Right lung (tissue), 2 donors: ENCODE measurements at regions not wholly inside any gene's neighbourhood (a gene's known extent, or its start where the extent isn't known, plus 50 kb on each side); places are given as distances from the start of the nearest gene placed in this dataset.
"Not testable (repeated sequence)": the region's sequence is repeated elsewhere in the genome, so short reads cannot be mapped to it uniquely, and the experiment has no call there.

ENCODE experiments used
- DNase-seq, 2 donors: peaks; one replicate each; pipeline ENCODE4 v3.0.0-alpha.2; 2013

DNA sequence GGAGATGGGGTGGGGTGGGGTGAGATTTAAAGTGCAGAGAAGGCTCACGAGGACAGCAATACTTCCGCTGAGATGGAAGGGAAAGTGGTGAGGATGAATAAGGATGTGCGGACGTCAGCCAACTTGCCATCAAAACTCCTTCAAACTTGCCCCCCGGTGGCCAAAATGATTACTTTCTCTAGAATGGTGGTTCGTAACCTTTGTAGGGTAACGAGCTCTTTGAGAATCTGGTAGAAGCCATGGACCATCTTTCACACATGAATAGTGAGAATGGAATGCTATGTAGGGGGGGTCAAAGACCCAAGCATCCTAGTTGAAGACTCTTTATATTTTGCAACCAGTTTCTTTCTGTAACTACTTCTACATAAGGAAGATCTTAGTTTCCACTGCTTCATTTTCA, 245.9 kb upstream of the DDHD1 start:
- no peak for DNase-seq

DNA sequence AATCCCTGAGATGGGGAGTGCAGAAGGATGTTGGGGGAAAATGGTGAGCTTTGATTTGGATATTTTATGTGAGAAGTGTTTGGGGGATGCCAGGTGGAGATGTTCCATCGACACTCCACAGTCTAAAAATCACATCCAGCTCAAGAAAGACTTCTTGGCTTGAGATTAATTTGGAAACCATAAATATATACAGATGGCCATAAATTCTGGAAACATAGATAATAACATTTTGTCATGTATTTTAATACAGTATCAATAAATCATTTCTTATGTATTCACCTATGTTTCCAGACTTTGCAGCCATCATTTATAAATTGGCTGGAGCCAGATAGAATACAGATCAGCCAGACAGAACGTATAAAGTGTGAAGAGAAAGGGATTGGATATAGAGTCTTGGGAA, 245.5 kb upstream of the DDHD1 start:
- DNase-seq = no peak

DNA sequence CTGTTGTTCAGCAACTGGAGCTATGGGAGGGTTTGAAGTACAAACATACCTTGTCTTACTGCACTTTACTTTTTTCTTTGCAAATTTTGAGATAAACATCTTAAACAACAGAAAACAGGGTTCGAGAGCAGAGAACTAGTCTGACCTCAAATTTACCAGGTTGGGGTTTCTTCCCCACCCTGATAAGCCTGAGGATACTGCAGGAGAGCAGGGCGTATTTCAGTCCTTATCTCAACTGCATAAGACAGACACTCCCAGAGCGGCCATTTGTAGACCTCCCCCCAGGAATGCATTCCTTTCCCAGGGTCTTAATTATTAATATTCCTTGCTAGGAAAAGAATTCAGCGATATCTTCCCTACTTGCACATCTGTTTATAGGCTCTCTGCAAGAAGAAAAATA, 242.1 kb upstream of the DDHD1 start:
- DNase-seq = not testable (repeated sequence)

DNA sequence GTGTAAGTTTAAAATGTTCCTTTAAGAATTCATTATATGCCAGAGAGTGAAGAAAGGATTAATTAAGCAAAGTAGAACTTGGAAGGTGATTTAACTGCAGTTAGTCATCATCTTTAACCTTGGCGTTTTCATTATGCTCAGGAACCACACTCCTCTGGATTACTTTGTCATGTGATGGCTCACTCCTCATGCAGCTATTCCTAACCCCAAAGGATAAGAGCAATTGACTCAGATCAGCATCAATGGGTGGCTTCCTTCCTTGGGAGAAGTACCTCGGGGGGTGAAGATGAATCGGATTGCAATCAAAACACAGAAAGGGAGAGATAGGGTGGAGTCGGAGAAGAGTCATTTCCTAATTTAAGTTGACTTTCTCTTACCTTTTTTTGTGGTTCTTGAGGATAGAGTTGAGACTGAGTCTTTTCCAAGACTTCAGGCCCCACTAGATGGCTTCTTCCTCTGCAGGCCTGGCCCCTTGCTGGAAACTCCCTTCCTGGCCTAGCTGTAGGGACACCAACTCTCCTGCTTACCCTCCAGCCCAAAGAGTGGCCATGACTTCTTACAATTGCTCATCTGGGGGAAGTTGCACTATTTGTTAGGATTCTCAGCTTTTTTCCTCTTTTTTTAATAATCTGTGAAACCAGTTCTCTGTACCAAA, 238.6 kb upstream of the DDHD1 start:
- DNase-seq = no peak

DNA sequence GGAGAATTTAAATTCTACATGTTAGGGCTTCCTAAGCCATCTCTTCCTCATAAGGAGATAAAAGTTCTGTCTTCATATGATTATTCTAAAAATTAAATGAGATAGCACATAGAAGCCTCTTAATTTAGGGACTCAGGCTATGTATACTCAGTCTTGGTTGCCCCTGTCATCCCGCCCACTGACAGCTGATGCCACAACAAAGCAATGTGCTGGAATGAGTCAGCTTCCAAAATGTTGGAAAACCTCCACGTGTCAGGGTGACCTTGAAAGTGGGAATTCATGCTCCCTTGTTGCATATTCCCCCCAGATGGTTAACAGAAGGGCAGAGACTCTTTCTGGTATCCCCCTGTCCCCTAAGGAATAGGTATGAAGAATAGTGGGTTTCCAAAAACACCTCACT, 238.0 kb upstream of the DDHD1 start:
- DNase-seq = no peak

DNA sequence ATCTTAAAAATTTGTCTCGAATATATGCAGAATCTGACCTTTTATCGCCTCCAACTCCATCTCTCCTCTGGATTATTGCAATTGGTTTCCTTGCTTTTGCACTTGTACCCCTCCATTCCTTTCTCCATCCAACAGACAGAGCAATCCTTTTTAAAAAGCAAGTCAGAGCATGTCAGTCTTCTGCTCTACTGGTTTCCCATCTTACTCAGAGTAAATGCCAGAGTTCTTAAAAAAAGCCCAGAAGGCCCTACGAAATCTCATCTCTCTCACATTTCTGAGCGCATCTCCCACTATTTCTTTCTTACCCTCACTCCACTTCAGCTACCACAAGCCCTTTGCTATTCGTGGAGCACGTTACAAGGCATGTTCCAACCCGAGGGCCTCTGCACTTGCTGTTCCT, 236.9 kb upstream of the DDHD1 start:
- no peak for DNase-seq

DNA sequence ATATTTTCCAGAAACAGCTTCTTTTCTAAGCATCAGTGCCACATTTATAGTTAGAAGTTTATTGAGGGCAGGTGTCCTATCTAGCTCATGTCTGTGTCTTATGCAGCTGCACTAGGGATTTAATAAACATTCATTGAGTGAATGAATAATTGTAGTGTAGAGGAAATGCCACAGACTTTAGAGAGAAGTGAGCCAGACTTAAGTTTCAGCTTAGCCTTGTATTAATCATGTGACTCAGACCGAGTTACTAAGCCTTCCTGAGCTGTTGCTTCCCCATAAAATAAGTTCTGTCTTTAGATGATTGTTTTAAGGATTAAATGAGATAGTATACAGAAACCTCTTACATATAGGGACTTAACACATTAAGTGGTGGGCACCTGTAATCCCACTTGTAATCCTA, 236.1 kb upstream of the DDHD1 start:
- DNase-seq = no peak

DNA sequence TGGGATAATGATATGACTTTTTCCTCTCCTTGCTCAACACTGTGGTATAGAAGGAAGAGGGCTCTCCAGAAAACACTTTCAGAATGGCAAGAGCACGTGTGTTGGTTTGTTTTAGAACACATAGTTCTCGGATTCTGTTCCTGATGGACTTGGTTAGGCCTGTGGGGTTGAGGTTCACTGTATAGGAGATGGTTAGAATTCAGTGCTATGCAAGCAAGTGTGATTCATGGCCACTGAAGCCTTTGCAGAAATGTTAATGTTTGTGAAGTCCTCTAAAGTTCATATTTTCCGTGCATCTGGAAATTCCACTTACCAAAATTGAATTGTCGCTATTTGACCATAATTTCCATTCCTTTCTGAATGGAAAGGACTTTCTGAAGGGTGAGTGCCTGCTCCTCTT, 233.2 kb upstream of the DDHD1 start:
- no peak for DNase-seq

DNA sequence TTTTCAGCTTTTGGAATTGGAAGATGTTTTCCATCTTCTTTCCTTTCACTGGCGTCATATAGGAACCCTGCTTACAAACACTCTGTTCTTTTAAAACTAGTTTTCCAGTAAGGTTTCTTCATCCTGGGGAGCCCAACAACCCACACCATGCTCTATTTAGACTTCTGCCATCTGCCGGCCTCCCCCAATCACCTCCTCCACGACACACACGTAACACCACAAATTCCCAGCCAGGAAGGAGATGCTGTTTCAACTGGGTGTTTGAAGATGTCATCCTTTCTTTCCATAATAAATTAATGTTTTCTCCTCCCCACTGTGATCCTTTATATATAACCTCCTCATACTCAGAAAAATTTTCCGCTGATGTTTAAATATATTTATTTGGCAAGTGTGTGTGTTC, 231.4 kb upstream of the DDHD1 start:
- DNase-seq = no peak

DNA sequence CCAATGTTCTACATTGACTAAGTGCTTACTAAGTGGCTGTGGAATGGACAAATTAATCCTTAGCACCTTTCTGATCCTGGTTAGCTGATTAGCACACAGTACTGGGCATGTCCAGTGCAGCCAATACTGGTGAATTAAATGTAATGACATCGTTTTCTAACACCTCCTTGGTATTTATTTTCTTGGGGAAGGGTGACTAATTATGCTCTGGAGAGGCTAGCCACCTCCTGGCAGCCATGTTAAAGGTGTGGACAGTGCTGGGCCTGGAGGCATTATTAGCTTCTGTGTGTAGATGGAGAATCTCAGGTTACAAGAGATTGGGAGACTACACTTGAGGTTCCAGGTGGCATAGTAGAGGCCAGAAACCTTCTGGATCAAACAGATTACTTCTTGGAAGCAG, 230.9 kb upstream of the DDHD1 start:
- no peak for DNase-seq

DNA sequence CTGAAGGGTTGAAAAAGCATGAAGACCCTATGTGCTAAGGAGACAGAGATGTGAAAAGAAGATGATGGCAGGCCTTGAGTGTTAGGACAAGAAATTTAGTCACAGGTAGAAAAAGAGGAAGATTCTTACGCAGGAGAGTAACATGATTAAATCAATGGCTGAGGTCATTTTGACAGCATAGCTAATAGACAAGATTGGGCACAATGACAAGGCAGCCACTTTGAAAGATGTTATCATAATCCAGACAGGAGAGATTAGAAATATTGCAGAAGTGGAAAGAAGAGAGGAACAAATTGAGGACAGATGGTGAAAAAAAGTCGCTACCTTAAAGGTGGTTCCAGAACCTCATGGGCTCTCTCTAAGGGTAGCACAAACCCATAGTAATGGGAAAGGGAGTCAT, 228.8 kb upstream of the DDHD1 start:
- DNase-seq = no peak

DNA sequence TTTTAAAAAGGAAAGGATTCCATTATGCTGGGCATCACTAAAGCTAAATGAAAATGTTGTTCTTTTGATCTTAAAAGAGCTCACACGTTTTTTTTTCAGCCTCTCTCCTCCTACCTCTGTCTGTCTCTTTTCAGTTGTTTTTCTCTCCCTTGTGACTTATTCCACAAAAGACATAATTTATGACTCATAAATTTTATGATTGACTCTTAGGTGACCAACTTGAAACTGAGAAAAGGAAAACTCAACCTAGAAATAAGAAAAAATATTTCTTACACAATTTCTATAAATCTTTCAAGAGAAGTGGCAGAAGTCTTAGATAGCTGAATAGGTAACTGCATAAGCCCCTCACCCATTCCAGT, 227.7 kb upstream of the DDHD1 start:
- DNase-seq = no peak

DNA sequence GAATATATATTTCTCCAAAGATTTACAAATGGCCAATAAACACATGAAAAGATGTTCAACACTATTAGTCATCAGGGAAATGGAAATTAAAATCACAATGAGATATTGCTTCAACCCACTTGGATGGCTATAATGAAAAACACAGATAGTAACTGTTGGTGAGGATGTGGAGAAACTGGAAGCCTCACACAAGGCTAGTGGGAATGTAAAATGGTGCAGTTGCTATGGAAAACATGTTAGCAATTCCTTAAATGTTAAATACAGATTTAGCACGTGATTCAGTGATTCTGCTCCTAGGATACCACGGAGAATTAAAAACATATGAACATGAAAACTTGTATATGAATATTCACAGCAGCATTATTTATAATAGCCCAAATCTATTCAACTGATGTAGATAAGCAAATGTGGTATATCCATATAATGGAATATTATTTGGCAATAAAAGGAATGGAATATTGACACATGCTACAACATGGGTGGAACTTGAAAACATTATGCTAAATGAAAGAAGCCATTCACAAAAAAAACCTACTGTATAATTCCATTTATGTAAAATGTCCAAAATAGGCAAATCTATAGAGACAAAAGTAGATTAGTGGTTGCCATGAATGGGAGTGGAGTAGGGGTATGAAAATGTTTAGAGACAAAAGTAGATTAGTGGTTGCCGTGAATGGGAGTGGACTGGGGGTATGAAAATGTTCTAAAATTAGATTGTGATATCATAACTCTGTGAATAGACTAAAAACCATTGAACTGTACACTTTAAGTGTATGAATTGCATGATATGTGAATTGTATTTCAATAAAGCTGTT, 227.1 kb upstream of the DDHD1 start:
- DNase-seq = no peak

DNA sequence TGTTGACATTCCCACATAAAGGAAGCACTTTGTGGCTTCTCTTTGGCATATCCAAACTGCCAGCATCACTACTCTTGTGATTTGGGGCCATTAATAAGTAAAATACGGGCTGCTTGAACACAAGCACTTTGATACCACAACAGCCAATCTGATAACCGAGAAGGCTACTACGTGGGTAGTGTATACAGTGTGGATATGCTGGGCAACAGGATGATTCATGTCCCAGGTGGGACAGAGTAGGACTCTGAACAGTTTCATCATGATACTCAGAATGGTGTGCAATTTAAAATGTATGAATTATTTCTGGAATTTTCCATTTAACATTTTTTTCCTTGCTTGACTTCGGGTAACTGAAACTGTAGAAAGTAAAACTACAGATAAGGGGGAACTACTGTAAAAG, 225.0 kb upstream of the DDHD1 start:
- no peak for DNase-seq

DNA sequence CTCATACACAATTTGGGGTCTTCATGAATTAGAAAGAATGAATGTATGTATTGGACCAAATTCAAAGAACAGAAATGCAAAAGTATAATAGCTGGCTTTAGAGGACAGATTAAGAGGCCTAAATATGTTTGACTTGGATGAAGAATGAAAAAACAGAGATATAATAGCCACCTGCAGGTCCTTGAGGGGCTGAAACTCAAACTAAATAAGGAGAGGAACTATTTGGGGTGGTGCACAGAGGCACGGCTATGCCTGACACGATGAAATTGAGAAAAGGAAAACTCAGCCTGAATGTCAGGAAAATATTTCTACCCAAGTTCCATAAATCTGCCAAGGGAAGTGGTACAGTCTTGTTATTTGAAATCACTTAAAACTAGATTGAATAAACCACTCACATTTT, 222.9 kb upstream of the DDHD1 start:
- no peak for DNase-seq

DNA sequence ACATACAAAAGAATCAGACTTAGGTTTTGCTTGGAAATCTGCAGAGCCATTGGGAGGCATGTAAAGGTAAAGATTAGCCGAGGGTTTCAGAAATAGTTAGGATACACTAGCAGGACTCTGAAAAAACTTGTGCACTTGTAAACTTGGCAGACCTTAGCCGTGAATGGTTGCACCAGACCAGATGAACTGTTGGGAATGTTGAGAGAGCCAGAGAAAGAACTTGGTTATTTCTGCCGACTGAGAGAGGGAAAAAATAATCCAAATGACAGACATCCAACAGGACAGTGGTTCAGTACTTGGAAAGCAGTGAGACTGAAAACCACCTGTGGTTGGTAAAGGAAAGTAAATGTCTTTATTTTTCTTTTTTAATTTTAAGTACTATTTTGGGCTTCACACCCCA, 222.5 kb upstream of the DDHD1 start:
- DNase-seq = peak; percentile 31 to 34

DNA sequence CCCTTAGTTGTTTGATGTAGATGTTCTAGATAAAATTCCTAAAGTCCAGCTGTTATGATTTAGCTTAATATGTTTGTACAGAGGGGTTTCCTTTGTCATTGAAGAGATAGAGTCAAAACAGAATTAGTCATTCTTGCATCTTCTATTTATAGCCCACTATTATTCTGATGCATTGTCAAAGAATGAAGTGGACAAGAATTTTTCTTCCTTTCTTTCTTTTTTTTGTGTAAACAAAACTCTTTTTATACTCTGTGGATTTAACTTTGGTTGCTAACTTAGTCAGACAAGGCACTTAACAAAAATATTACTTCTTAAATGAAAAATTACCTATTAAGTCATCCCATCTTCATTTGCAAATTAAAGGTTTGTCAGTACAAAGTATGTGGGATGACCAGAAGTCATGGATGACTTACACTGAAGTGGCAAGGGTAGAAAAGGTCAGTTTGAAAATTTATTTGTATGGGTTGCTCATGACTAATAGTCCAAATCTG, 215.6 kb upstream of the DDHD1 start:
- no peak for DNase-seq

DNA sequence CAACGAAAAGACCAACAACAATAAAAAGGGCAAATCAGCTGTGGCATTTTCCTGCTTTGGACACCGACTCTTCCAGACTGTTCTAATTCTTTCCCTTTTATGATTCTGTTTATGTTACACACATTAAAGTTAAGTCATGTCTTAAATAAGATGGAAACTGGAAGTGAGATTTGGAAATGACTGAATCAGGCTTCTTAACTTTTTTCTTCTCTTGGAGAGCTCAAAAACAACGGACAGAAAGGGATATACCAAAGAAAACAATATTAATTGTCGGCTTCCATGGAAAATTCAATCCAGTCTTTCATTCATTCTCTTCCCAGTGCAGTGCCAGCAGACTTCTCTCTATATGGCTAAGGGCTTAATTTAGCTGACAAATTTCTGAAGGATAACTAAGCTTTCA, 214.9 kb upstream of the DDHD1 start:
- DNase-seq = no peak

DNA sequence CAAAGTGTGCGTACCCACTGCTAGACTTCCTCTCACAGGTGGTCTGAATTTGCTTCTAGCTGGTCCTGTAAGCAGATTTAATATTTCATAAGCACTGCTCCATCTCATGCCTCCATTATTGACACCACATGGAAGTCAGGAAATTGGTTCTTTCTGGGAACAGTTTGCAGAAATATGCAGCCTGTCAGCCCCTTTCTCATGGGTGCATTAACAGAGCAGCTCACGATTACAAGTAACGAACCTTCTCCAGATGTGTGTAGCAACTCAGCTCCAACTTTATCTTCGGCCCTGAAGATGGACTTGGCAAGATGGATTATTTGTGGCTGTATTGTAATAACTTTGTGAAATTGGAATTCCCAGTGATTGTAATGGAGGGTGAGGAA, 214.5 kb upstream of the DDHD1 start:
- DNase-seq = peak in 1 of 2 donors; percentile 57

DNA sequence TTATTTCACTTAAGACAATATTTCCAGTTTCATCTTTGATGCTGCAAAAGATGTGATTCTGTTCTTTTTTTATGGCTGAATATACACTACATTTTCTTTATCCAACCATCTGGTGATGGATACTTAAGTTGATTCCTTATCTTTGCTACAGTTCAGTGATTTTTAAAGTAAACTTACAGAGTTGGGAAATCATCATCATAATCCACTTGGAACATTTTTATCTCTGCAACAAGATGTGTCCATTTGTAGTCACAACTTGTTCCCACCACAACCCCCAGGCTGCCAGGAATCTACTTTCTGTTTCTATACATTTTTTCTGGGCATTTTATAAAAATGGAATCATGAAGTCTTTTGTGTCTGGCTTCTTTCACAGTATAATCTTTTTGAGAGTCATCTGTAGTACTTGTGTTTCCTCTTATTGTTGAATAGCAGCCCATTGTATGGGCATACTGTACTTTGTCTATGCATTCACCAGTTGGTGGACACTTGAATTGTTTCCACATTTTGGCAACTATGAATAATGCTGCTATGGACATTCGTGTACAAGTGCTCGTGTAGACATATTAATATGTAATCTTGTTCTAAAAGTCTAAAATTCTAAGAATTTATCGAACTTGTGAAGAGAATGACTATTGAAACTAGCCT, 212.5 kb upstream of the DDHD1 start:
- peak; percentile 24 to 26 for DNase-seq

DNA sequence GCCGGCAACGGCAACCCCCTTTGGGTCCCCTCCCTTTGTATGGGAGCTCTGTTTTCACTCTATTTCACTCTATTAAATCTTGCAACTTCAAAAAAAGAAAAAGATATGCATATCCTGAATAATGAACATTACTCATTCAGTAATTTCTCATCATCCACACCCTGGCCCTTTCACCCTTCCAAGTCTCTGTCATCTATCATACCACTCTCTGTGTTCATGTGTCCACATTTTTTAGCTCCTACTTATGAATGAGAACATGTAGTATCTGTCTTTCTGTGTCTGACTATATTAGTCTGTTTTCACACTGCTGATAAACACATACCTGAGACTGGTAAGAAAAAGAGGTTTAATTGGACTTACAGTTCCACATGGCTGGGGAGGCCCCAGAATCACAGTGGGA, 209.8 kb upstream of the DDHD1 start:
- not testable (repeated sequence) for DNase-seq

DNA sequence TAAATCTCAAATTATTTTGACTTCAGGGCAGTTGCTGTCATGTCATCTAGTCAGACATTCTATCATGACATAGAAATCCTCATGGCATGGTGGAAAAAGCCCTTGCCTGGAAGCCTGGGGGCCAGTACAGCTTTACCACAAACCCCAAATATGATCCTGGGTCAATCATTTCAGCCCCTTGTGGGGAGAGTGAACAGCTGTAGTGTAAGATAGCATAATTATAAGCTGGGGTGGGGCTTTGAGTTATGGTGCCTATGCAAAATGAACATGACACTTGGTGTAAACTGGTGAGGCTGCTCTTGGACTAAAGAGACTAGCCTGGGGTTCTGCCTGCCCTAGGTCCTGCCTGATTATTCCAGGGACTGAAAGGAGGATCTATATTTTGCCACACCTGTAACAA, 207.7 kb upstream of the DDHD1 start:
- DNase-seq = no peak

DNA sequence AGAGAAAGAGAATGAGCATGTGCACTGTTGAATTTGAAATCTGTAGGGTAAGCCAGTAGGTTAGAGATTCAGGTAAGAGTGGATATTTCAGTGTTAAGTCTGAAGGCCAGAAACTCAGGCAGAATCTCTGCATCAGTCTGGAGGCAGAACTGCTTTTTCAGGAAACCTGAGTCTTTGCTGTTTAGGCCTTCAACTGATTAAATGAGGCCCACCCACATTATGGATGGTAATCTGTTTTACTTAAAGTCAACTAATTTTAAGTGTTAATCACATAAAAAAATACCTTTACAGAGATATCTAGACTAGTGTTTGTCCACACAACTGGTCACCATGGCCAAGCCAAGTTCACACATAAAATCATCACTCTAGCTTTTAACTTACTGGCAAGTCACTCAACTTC, 205.0 kb upstream of the DDHD1 start:
- DNase-seq = no peak
